ENCODE measurements at regions not wholly inside any gene's neighbourhood (a gene's known extent, or its start where the extent isn't known, plus 50 kb on each side); places are given as distances from the start of the nearest gene placed in this dataset.

DNA sequence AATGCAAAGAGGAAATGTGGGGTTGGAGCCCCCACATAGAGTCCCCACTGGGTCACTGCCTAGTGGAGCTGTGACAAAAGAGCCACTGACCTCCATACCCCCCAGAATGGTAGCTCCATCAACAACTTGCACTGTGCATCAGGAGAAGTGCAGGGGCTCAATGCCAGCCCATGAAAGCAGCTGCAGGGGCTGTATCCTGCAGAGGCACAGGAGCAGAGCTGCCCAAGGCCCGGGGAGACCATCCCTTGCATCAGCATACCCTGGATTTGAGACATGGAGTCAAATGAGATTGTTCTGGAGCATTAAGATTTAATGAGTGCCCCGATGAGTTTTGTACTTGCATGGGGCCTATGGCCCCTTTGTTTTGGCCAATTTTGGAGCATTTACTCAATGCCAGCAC, 1023.6 kb downstream of the VRK1 start:
- POLR2A ChIA-PET, result no interaction called here
- TF ChIP-seq, protein P1, sequence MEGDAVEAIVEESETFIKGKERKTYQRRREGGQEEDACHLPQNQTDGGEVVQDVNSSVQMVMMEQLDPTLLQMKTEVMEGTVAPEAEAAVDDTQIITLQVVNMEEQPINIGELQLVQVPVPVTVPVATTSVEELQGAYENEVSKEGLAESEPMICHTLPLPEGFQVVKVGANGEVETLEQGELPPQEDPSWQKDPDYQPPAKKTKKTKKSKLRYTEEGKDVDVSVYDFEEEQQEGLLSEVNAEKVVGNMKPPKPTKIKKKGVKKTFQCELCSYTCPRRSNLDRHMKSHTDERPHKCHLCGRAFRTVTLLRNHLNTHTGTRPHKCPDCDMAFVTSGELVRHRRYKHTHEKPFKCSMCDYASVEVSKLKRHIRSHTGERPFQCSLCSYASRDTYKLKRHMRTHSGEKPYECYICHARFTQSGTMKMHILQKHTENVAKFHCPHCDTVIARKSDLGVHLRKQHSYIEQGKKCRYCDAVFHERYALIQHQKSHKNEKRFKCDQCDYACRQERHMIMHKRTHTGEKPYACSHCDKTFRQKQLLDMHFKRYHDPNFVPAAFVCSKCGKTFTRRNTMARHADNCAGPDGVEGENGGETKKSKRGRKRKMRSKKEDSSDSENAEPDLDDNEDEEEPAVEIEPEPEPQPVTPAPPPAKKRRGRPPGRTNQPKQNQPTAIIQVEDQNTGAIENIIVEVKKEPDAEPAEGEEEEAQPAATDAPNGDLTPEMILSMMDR (IDR thresholded peaks at IDR 0.05; ENCODE audit: insufficient read depth, low read length, missing control alignments), result no peak
- CTCF ChIA-PET, result no interaction called here
- H3K4me3 ChIP-seq (ENCODE audit: low read depth, low read length), result no peak overlapping the region
- no peak for DNase-seq (ENCODE audit: low read depth, low spot score)

DNA sequence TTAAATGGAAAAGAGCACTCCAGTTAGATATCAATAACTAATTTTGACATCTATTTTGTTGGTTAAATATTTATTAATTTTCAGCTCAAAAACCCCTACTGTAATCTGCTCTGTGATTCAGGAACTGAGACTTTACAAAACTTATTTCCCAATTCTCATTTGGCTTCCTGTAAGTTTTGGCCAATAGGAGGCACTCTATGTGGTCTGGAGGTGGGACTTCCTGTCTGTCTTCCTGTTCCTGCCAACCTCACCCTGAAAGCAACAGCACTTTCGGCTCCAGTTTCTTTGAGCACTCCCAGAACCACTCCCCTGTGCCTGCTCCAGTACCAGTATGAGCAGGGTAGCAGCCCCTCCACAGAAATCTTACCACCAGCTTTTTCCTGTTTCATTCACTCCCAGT, 1027.0 kb downstream of the VRK1 start:
- no peak overlapping the region for H3K4me3 ChIP-seq (ENCODE audit: low read depth, low read length)
- ChIA-PET POLR2A (no interaction called here), CTCF (no interaction called here)
- no peak for DNase-seq (ENCODE audit: low read depth, low spot score)
- TF ChIP-seq, protein P1 (IDR thresholded peaks at IDR 0.05; ENCODE audit: insufficient read depth, low read length, missing control alignments), result no peak

DNA sequence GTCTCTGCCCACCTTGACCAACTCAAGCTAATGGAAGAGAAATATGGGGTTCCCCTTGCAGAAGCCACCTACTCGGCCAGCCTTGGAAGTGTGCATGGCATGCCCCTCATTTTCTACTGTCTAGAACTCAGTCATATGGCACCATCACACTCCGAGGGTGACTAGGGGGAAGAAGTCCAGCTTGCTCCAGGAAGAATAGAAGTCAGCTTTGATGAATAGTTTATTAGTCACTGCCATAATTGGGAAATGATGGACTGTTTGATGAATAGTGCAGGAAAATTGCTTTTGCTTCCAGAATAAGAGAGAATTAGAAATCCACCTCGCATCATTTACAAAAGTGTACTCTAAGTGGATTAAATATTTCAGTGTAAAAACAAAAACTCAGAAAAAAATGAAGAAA, 1030.6 kb downstream of the VRK1 start:
- POLR2A ChIA-PET, result no interaction called here
- TF ChIP-seq, protein P1 (IDR thresholded peaks at IDR 0.05; ENCODE audit: insufficient read depth, low read length, missing control alignments), result no peak
- no peak for DNase-seq (ENCODE audit: low read depth, low spot score)
- CTCF ChIA-PET, result no interaction called here
- H3K4me3 ChIP-seq (ENCODE audit: low read depth, low read length), result no peak overlapping the region

DNA sequence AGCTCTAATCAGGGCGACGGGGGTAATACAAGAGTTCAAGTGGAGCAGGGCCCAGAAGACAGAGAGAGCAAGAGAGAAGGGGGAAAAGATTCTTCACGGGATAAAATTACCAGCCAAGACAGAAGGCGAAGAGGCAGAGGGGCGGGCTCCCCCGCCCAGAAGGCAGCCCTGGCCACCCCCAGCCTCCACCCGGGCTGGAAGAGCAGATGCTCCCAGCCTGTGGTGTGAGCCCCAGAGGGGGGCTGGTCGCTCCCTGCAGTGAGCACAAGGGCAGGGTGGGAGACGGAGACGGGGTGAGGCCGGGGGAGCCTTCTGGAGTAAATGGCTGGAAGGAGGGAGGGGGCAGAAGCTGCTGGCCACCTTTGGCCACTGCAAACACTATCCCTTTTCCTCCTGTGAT, 1035.6 kb downstream of the VRK1 start:
- TF ChIP-seq, protein P1 (IDR thresholded peaks at IDR 0.05; ENCODE audit: insufficient read depth, low read length, missing control alignments), result no peak
- no peak for DNase-seq (ENCODE audit: low read depth, low spot score)
- ChIA-PET POLR2A (no interaction called here), CTCF (no interaction called here)
- no peak overlapping the region for H3K4me3 ChIP-seq (ENCODE audit: low read depth, low read length)

DNA sequence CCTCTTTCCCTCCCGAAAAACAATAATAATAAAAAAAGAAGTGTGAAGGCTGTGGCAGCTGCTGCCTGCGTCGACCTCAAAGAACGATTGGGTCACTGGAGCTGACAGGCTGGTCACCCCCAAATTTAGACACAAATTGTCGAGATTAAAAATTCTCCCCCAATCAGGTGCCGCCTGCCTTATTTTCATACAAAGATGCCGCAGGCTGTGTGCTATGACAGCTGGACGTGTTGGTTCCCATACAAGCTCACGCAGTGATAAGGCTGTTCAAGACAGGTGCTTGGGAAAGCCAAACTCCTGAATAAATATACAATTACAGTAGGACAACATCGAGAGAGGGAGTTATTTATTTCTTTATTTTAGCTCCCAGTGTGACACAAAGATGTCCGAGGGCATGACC, 1041.8 kb downstream of the VRK1 start:
- ChIA-PET CTCF (no interaction called here), POLR2A (no interaction called here)
- H3K4me3 ChIP-seq (ENCODE audit: low read depth, low read length), result no peak overlapping the region
- TF ChIP-seq, protein P1 (IDR thresholded peaks at IDR 0.05; ENCODE audit: insufficient read depth, low read length, missing control alignments), result no peak
- no peak for DNase-seq (ENCODE audit: low read depth, low spot score)

DNA sequence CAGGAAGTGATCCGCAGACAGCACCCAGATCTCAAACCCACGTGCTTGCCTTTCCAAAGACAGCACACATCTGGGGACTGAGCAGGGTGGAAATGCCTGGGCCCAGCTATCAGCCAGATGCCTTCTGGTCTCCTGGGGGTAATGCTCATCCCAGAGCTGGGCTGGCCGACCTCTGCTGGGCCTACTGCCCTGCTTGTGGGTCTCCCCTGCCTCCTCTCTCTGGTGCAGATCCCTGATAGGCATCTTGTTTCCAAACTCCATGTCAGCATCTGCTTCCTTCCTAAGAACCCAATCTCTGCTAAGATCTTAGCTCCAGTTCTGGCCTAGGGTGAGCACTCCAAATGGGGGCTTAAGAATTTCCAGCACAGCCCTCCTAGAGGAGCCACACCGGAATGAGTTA, 1043.0 kb downstream of the VRK1 start:
- TF ChIP-seq, protein P1 (IDR thresholded peaks at IDR 0.05; ENCODE audit: insufficient read depth, low read length, missing control alignments), result no peak
- DNase-seq (ENCODE audit: low read depth, low spot score), result no peak
- POLR2A ChIA-PET, result no interaction called here
- CTCF ChIA-PET, result no interaction called here
- no peak overlapping the region for H3K4me3 ChIP-seq (ENCODE audit: low read depth, low read length)

Measured in AG04449 (cell line).